ENCODE measurements at regions not wholly inside any gene's neighbourhood (a gene's known extent, or its start where the extent isn't known, plus 50 kb on each side); places are given as distances from the start of the nearest gene placed in this dataset.

GRCh38 chr9:129386812-129387177 is 208.7 kb upstream of the IER5L start:
- DNase-seq (ENCODE audit: low read depth in 1 of 2, low spot score in 2 of 2), result no peak
- no peaks in the 10 kb centered on the region for H3K36me3 ChIP-seq
- H3K9me3 ChIP-seq (replicated peaks), result no peaks in the 10 kb centered on the region
- H3K27ac ChIP-seq, result no peak overlapping the region
- peaks cover 8% of the 10 kb centered on the region for H3K4me1 ChIP-seq (replicated peaks)
- no peak overlapping the region for H3K4me3 ChIP-seq
- H3K27me3 ChIP-seq (replicated peaks), result no peaks in the 10 kb centered on the region

- H3K27ac ChIP-seq, result no peak overlapping the region
- no peaks in the 10 kb centered on the region for H3K27me3 ChIP-seq (replicated peaks)
- no peaks in the 10 kb centered on the region for H3K9me3 ChIP-seq (replicated peaks)
- DNase-seq (ENCODE audit: low read depth in 1 of 2, low spot score in 2 of 2), result no peak
- H3K4me1 ChIP-seq (replicated peaks), result peaks cover 8% of the 10 kb centered on the region
- H3K36me3 ChIP-seq, result no peaks in the 10 kb centered on the region
- no peak overlapping the region for H3K4me3 ChIP-seq
These were observed 207.3 kb upstream of the IER5L start for GRCh38 chr9:129385211-129385934.

GRCh38 chr9:129384491-129385210 is 206.6 kb upstream of the IER5L start:
- no peak for DNase-seq (ENCODE audit: low read depth in 1 of 2, low spot score in 2 of 2)
- H3K4me3 ChIP-seq, result no peak overlapping the region
- H3K9me3 ChIP-seq (replicated peaks), result no peaks in the 10 kb centered on the region
- H3K27ac ChIP-seq, result no peak overlapping the region
- H3K36me3 ChIP-seq, result no peaks in the 10 kb centered on the region
- peaks cover 8% of the 10 kb centered on the region for H3K4me1 ChIP-seq (replicated peaks)
- no peaks in the 10 kb centered on the region for H3K27me3 ChIP-seq (replicated peaks)

- H3K27me3 ChIP-seq (replicated peaks), result no peaks in the 10 kb centered on the region
- H3K27ac ChIP-seq, result no peak overlapping the region
- H3K36me3 ChIP-seq, result no peaks in the 10 kb centered on the region
- DNase-seq (ENCODE audit: low read depth in 1 of 2, low spot score in 2 of 2), result peak in 1 of 2 experiments; percentile 31
- H3K9me3 ChIP-seq (replicated peaks), result no peaks in the 10 kb centered on the region
- peak overlapping the region; percentile 40 for H3K4me3 ChIP-seq
- H3K4me1 ChIP-seq (replicated peaks), result peaks cover 8% of the 10 kb centered on the region
These were observed 205.8 kb upstream of the IER5L start for GRCh38 chr9:129383561-129384490.

DNA sequence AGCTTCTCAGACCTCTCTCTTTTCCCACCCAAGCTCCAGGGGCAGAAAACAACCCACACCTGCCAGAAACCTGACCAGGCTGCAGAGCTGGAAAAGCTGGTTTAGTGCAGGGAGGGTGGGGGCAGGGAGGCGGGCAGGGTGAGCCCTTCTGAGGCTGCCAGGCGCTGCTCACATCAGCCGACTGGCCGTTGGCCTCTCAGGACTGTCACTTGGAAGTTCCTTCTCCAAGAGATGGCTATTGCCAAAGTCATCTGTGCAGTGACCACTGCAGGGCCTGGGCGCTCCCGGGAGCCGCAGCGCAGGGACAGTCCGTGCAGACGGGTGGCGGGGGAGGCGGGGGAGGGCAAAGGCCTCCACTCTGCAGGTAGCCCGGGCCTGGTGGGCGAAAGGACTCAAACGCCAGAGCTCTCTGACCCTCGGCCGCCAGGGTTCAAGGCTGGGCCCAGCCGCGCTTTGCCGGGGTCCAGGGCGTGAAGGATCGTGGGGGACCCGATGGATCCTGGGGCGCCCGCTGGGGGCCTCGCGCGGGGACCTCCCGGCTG is 205.0 kb upstream of the IER5L start:
- Histone ChIP-seq H3K4me3 (peak overlapping the region; percentile 40), H3K4me1 (replicated peaks) (peaks cover 8% of the 10 kb centered on the region), H3K27ac (no peak overlapping the region), H3K9me3 (replicated peaks) (no peaks in the 10 kb centered on the region), H3K27me3 (replicated peaks) (no peaks in the 10 kb centered on the region), H3K36me3 (no peaks in the 10 kb centered on the region)
- DNase-seq (ENCODE audit: low read depth in 1 of 2, low spot score in 2 of 2), result no peak

- Histone ChIP-seq H3K27me3 (replicated peaks) (no peaks in the 10 kb centered on the region), H3K36me3 (no peaks in the 10 kb centered on the region), H3K27ac (no peak overlapping the region), H3K4me1 (replicated peaks) (peaks cover 8% of the 10 kb centered on the region), H3K4me3 (no peak overlapping the region), H3K9me3 (replicated peaks) (no peaks in the 10 kb centered on the region)
- no peak for DNase-seq (ENCODE audit: low read depth in 1 of 2, low spot score in 2 of 2)
These were observed 204.4 kb upstream of the IER5L start for GRCh38 chr9:129382281-129383018.

- H3K36me3 ChIP-seq, result no peaks in the 10 kb centered on the region
- peaks cover 8% of the 10 kb centered on the region for H3K4me1 ChIP-seq (replicated peaks)
- no peak overlapping the region for H3K27ac ChIP-seq
- H3K4me3 ChIP-seq, result no peak overlapping the region
- no peaks in the 10 kb centered on the region for H3K9me3 ChIP-seq (replicated peaks)
- H3K27me3 ChIP-seq (replicated peaks), result no peaks in the 10 kb centered on the region
- DNase-seq (ENCODE audit: low read depth in 1 of 2, low spot score in 2 of 2), result no peak
These were observed 203.5 kb upstream of the IER5L start for GRCh38 chr9:129381481-129381957.

GRCh38 chr9:129380961-129381401 is 202.9 kb upstream of the IER5L start:
- Histone ChIP-seq H3K4me3 (no peak overlapping the region), H3K27me3 (replicated peaks) (no peaks in the 10 kb centered on the region), H3K36me3 (no peaks in the 10 kb centered on the region), H3K27ac (no peak overlapping the region), H3K9me3 (replicated peaks) (no peaks in the 10 kb centered on the region), H3K4me1 (replicated peaks) (peaks cover 8% of the 10 kb centered on the region)
- no peak for DNase-seq (ENCODE audit: low read depth in 1 of 2, low spot score in 2 of 2)

GRCh38 chr9:129379886-129380285 is 201.8 kb upstream of the IER5L start:
- no peaks in the 10 kb centered on the region for H3K9me3 ChIP-seq (replicated peaks)
- DNase-seq (ENCODE audit: low read depth in 1 of 2, low spot score in 2 of 2), result no peak
- H3K27me3 ChIP-seq (replicated peaks), result no peaks in the 10 kb centered on the region
- no peaks in the 10 kb centered on the region for H3K36me3 ChIP-seq
- peaks cover 8% of the 10 kb centered on the region for H3K4me1 ChIP-seq (replicated peaks)
- no peak overlapping the region for H3K27ac ChIP-seq
- H3K4me3 ChIP-seq, result no peak overlapping the region

DNA sequence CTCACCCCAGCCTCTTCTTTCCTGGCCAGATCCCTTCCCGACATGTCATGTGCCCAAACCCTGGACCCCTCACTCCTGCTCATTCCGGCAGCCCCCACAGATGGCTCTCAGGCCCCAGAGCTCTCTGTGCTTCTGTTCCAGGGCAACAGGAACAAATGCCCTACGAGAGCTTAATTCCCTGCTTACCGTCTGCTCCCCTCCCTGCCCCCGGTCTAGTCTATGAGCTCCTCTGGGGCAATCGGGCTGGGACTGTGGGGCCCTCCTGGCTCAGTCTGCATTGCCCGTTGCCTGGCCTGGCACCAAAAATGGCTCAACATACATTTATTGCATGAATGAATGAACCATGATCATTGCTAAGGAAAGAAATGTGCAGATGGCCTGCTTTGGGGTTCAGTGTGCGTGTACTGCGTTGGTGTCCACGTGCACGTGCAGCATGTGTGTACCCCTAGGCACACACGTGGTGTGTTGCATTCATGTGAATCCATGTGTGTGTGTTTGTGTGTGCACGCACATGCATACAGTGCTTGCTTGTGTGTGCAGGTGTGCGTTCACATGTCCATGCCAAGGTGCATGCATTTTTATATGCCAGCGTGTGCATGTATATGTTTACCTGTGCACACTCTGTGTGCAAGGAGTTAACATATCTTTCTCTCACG is 201.2 kb upstream of the IER5L start:
- Histone ChIP-seq H3K4me1 (replicated peaks) (peaks cover 8% of the 10 kb centered on the region), H3K9me3 (replicated peaks) (no peaks in the 10 kb centered on the region), H3K27me3 (replicated peaks) (no peaks in the 10 kb centered on the region), H3K36me3 (no peaks in the 10 kb centered on the region), H3K4me3 (no peak overlapping the region), H3K27ac (no peak overlapping the region)
- no peak for DNase-seq (ENCODE audit: low read depth in 1 of 2, low spot score in 2 of 2)

- no peak overlapping the region for H3K27ac ChIP-seq
- H3K27me3 ChIP-seq (replicated peaks), result no peaks in the 10 kb centered on the region
- H3K4me3 ChIP-seq, result no peak overlapping the region
- H3K36me3 ChIP-seq, result no peaks in the 10 kb centered on the region
- no peak for DNase-seq (ENCODE audit: low read depth in 1 of 2, low spot score in 2 of 2)
- H3K4me1 ChIP-seq (replicated peaks), result no peaks in the 10 kb centered on the region
- H3K9me3 ChIP-seq (replicated peaks), result no peaks in the 10 kb centered on the region
These were observed 200.0 kb upstream of the IER5L start for GRCh38 chr9:129377931-129378661.

- Histone ChIP-seq H3K27me3 (replicated peaks) (no peaks in the 10 kb centered on the region), H3K36me3 (no peaks in the 10 kb centered on the region), H3K27ac (no peak overlapping the region), H3K4me3 (no peak overlapping the region), H3K4me1 (replicated peaks) (no peaks in the 10 kb centered on the region), H3K9me3 (replicated peaks) (no peaks in the 10 kb centered on the region)
- no peak for DNase-seq (ENCODE audit: low read depth in 1 of 2, low spot score in 2 of 2)
These were observed 199.1 kb upstream of the IER5L start for GRCh38 chr9:129377181-129377580.
